ENCODE measurements at regions not wholly inside any gene's neighbourhood (a gene's known extent, or its start where the extent isn't known, plus 50 kb on each side); places are given as distances from the start of the nearest gene placed in this dataset.
A peak's percentile ranks its signal among the peaks of the same experiment; 100 is the strongest.

DNA sequence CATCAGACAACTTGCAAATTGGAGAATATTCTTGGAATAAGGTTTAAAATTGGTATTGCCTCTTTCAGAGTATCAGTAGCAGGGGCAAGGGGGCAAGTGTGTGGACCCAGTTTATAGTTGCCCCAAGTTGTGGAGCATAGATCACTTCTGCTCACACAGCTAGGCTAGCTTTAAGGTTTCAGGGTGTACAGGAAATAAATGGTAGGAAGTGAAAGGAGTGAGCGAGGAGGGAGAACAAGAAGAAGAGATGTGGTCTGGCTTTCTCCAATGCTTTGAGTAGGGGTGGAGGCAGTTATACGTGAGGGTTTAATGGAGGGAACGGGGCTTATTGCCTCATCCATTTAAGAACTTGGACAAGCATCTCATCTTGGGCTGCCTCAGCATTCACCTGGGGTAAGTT lies 290.0 kb upstream of the CFAP20DC start:
- DNase-seq (ENCODE audit: low read depth in 2 of 2), result no peak

- DNase-seq (ENCODE audit: low read depth in 2 of 2), result no peak
These were observed 289.1 kb upstream of the CFAP20DC start for GRCh38 chr3:59338934-59339333.

- no peak for DNase-seq (ENCODE audit: low read depth in 2 of 2)
These were observed 285.5 kb upstream of the CFAP20DC start for GRCh38 chr3:59335338-59335737.

DNA sequence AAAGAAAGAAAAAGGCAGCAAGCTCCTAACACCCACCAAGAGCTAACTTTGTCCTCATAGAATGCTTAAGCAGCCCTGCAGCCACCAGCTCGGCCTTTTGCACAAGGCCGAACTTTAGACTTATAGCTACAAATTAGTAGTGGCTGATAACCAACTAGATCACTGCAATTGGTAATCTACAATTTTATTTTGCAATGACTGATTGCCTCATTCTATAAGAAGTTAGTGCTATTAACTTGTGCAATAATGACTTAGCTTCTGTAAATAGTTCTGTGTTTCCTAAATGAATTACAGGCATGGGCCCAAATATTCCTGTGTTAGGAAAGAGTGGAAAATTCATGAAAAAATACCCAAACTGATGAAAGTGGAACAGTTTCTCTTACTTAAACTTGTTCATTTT lies 284.8 kb upstream of the CFAP20DC start:
- DNase-seq (ENCODE audit: low read depth in 2 of 2), result no peak

- no peak for DNase-seq (ENCODE audit: low read depth in 2 of 2)
These were observed 277.6 kb upstream of the CFAP20DC start for GRCh38 chr3:59327376-59327808.

GRCh38 chr3:59326246-59327024 lies 276.6 kb upstream of the CFAP20DC start:
- no peak for DNase-seq (ENCODE audit: low read depth in 2 of 2)

DNA sequence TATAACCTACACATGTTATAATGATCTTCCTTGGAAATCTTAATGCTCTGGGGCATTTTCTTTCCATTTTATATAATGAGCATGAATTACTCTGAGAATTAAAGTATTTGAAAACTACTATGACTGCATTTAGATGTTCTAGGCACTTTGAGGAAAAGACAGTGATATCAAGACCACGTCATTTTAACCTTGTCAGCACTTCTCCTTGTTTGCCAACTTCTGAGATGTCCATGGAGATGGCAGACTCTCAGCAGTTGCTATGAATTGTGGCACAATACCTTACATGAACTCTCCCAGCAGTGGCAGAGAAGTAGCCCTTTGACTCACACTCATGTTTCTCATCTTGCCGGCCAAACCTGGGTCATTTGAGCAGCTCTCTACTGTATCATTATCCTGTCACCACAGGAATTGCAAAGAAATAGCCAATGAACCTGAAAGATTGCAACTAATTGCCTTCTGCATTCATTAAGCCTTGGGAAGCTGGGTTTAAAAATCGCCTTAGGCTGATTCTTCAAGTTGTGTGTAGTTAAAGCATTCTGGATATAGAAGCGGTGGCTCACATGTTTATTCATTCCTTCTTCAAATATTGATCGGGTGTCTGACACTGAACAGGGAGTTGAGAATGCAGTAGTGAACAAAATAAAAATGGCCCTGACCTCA lies 272.2 kb upstream of the CFAP20DC start:
- DNase-seq (ENCODE audit: low read depth in 2 of 2), result no peak

- no peak for DNase-seq (ENCODE audit: low read depth in 2 of 2)
These were observed 270.3 kb upstream of the CFAP20DC start for GRCh38 chr3:59320080-59320479.

DNA sequence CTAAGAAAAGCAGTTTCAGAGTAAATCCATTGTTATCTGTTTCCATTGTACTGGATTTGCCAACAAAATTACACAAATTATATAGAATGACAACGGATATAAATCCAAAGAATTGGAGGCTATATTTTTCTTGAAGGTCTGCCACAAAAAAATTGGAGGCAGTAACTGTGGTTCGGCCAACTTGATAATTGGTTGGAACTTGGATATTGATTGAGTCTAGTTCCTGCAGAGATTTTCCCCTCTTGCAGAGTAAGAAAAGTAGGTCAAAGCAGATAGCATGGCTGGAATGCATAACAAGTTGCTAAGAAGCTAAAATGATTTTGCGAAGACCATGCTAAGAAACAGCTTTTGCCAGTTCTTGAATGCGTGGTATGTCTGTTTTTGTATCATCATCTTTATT lies 269.6 kb upstream of the CFAP20DC start:
- no peak for DNase-seq (ENCODE audit: low read depth in 2 of 2)

- DNase-seq (ENCODE audit: low read depth in 2 of 2), result no peak
These were observed 269.1 kb upstream of the CFAP20DC start for GRCh38 chr3:59318881-59319280.

GRCh38 chr3:59317386-59317785 lies 267.6 kb upstream of the CFAP20DC start:
- DNase-seq (ENCODE audit: low read depth in 2 of 2), result no peak

DNA sequence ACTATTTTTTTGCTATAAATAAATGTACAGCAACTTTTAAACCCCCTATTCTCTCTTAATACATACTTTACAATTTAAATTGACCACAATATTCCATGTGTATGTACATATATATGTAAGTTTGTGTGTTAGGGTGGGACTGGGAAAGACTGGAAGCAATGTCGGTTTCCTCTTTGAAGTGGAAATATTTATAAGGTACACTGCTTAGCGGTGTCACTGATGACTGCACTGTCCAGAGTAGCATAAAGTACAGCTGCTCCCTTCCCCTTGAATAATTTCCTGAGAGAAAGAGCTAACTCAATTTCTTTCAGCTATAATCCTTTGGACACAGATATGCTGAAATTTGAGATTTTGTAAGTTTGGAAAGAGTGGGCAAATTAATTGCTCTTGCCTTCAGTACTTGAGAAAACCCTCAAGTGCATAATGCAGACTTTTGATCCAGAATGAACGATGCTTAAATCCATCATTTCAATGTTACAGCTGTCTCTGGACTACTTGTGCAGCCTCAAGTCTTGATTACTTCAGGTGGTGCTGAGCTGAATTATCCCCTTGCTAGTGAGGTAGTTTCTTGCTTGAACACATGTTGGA lies 267.0 kb upstream of the CFAP20DC start:
- no peak for DNase-seq (ENCODE audit: low read depth in 2 of 2)

GRCh38 chr3:59313365-59313764 lies 263.5 kb upstream of the CFAP20DC start:
- DNase-seq (ENCODE audit: low read depth in 2 of 2), result peak; percentile 10 to 52

DNA sequence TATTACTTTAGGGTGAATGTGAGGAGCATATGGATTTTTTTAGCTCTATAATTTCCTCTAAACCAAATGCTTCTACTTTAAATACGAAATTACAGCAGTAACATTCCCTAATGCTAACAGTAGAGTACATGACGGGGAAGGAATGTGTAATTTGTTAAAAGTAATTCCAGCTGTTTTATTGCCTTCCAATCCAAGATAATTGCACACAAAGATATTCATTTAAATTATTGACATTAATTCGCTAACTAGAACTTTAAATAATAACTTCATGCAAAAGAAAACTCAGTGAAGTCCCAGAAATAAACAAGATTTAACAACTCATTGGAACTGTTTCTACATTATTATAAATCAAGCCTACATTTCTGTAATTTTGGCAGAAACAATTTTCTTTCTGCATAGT lies 261.4 kb upstream of the CFAP20DC start:
- DNase-seq (ENCODE audit: low read depth in 2 of 2), result no peak

- DNase-seq (ENCODE audit: low read depth in 2 of 2), result no peak
These were observed 260.9 kb upstream of the CFAP20DC start for GRCh38 chr3:59310736-59311135.

GRCh38 chr3:59308684-59309083 lies 258.9 kb upstream of the CFAP20DC start:
- DNase-seq (ENCODE audit: low read depth in 2 of 2), result no peak

GRCh38 chr3:59308001-59308400 lies 258.2 kb upstream of the CFAP20DC start:
- DNase-seq (ENCODE audit: low read depth in 2 of 2), result no peak

DNA sequence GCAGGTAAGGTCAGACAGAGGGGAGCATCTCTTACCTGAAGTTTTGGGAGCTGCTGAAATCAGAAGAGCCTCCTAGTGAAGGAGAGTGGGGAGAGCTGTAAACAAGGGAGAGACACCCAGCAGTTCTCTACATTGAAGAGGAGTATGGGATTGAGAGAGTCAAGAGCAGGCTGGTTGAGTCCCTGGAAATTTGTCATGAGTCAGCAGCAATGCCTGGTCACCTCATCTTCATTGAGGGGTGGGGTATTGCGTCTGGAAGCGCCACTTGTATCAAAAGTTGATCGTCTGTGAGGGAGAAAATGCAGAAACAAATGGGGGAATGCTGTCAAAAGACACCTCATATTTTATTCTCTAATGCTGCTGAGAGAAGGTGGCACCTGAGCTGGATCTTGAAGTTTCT lies 256.6 kb upstream of the CFAP20DC start:
- DNase-seq (ENCODE audit: low read depth in 2 of 2), result no peak

DNA sequence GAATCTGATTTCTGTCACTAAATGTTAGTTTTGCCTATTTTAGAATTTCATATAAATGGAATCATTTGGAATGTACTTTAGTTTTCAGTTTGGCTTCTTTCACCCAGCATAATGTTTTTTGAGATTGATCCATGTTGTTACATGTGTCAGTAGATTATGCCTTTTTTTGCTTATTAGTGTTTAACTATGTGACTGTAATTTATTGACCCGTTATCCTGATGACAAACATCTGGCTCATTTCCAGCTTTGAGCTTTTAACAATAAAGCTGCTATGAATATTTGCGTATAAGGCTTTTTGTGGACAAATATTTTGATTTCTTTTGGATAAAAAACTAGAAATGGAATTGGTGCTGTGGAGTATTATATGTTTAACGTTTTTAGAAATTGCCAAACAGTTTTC lies 254.5 kb upstream of the CFAP20DC start:
- DNase-seq (ENCODE audit: low read depth in 2 of 2), result no peak

DNA sequence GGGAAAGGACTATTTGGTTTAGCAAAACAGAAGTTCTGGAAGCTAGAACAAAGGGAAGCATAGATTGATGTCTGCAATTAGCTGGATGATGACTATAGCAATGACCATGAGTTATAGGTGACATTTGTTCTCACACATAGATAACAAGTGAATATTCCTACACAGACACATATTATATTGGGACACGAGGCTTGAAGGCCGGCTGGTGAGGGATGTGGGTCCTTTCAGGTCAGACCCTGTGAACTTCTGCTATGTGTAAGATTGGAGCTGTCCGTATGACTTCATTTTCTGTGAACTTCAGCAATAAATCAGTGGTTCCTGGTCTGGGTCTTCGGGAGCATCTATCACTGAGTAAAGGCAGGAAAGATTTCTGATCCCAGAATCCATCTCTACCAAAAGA lies 253.6 kb upstream of the CFAP20DC start:
- DNase-seq (ENCODE audit: low read depth in 2 of 2), result no peak

DNA sequence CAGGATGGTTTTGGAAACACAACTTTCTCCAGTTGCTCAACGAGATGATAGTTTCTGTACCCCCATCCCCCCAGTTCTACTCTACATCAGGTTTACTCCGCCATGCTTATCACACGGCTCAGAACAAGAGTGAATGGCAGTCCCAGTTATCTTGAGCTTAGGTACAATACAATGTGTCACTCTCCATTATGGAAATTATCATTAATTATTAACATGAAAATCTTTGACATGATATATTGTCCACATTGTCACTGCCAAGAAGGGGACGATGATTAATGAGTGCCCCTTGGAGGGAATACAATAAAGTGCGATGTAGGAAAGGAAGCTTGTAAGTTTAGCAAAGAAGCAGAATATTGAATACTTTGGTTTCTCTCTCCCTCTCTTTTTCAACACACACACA lies 252.6 kb upstream of the CFAP20DC start:
- no peak for DNase-seq (ENCODE audit: low read depth in 2 of 2)

DNA sequence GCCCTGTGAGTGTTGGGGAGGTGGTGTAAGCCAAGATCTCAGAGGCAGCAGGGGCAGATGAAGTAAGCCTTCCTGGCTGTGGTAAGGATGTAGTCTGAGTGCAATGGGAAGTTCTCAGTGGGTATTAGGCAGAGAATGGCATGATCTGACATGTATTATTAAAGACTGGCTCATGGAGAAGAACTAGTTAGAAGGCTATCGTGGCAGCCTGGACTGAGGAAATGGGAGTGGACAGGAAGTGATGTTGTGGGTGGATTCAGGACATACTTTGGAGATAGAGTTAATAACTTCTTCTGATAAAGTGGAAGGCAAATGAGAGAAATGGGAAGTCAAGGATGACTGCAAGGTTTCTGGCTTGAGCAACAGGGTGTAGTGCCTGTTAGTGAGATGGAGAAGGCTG lies 250.9 kb upstream of the CFAP20DC start:
- DNase-seq (ENCODE audit: low read depth in 2 of 2), result no peak

- no peak for DNase-seq (ENCODE audit: low read depth in 2 of 2)
These were observed 249.7 kb upstream of the CFAP20DC start for GRCh38 chr3:59299561-59299960.
